Tibial nerve (tissue), 4 donors: ENCODE measurements at regions not wholly inside any gene's neighbourhood (a gene's known extent, or its start where the extent isn't known, plus 50 kb on each side); places are given as distances from the start of the nearest gene placed in this dataset.

Source experiments
- DNase-seq, 2 donors: peaks; one replicate each; pipeline ENCODE4 v3.0.0-alpha.2; 2019; ENCODE audit warnings: low spot score in 2 of 2
- H3K27ac ChIP-seq, 4 donors: fragments of 200-600 bp; sonication (generic) in 3 of 4; one replicate each; pipeline ENCODE4 v1.5.1; 2017 to 2019; ENCODE audit warnings: mild to moderate bottlenecking in 1 of 4
- H3K27me3 ChIP-seq, 2 donors: fragments of 200-600 bp; sonication (generic) in 1 of 2; one replicate each; pipeline versions ENCODE4 v1.5.1 to v1.6.0; 2017 to 2019
- H3K36me3 ChIP-seq, 3 donors: fragments of 200-600 bp; sonication (generic); one replicate each; pipeline ENCODE4 v1.5.1; 2018 to 2019
- H3K4me1 ChIP-seq, 4 donors: fragments of 200-600 bp; sonication (generic) in 3 of 4; one replicate each; pipeline ENCODE4 v1.5.1; 2017 to 2019
- H3K4me3 ChIP-seq, 4 donors: fragments of 200-600 bp; sonication (generic) in 3 of 4; one replicate each; pipeline ENCODE4 v1.5.1; 2017 to 2019; ENCODE audit warnings: mild to moderate bottlenecking in 1 of 4, moderate library complexity in 1 of 4
- H3K9me3 ChIP-seq, 4 donors: fragments of 200-600 bp; sonication (generic) in 3 of 4; one replicate each; pipeline ENCODE4 v1.5.1; 2017 to 2019
- EP300 ChIP-seq, 2 donors: sonication (generic); formaldehyde crosslinking; IDR thresholded peaks; one replicate each; pipeline ENCODE4 v1.6.1; 2017; ENCODE audit warnings: antibody characterized with exemption in 2 of 2, mild to moderate bottlenecking in 1 of 2
- POLR2A ChIP-seq, 2 donors: fragments of 450-650 bp; IDR thresholded peaks; one replicate each; pipeline ENCODE4 v1.6.1; 2017; ENCODE audit warnings: antibody characterized with exemption in 2 of 2, mild to moderate bottlenecking in 2 of 2, moderate library complexity in 2 of 2
- WGBS, 2 donors: methylation state at CpG; one replicate each; pipeline ENCODE4 v1.1.5; 2018; 5-methylcytosine and 5-hydroxymethylcytosine counted together
- TF ChIP-seq, protein P1 (sequence below), 5 experiments: fragments of 200-600 bp in 3 of 5; fragments of 450-650 bp in 2 of 5; sonication (generic) in 3 of 5; IDR thresholded peaks; one replicate each; pipeline ENCODE4 v1.5.1; 2016 to 2019; ENCODE audit warnings: antibody characterized with exemption in 5 of 5, mild to moderate bottlenecking in 3 of 5, moderate library complexity in 2 of 5

DNA sequence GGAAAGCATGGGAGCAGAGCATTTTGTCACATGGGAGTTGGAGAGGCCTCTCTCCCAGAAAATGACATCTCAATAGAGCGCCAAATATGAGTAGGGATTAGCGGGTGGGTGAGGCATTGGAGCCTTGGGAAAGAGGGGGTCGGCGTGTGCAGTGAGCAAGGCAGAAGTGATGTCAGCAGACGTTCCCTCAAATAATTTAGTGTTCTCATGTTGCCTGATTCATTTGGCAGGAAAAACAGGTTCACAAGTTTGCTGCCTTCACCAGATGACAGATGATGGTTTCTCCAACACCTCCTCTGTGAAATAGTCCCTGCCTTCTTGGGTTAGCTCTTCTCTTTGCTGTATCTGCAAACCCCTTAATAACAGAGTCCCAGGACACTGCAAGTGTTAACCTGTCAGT, 118.5 kb upstream of the ARHGAP20 start:
- Histone ChIP-seq H3K4me1 (no peaks in the 10 kb centered on the region), H3K27ac (no peak overlapping the region)

DNA sequence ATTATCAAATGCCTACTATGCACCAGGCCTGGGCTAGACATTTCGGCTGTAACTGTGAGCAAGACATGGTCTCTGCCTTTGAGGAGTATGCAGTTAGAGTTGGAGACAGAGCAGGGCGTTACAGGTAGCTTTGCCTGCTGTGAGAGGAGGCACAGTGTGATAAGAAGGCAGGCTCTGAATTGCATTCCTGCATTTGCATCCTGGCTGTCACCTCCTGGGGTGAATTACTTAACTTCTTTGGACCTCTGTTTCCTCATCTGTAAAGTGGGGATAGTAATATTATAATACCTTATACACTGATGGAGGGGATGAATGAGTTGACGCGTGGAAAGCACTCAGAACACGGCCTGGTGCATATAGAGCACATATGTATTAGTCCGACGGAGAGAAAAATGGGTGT, 118.1 kb upstream of the ARHGAP20 start:
- DNase-seq, result no peak
- H3K27ac ChIP-seq, result no peak overlapping the region
- H3K27me3 ChIP-seq, result no peaks in the 10 kb centered on the region
- TF ChIP-seq EP300 (IDR thresholded peaks at IDR 0.05), result no peak
- TF ChIP-seq, protein P1, sequence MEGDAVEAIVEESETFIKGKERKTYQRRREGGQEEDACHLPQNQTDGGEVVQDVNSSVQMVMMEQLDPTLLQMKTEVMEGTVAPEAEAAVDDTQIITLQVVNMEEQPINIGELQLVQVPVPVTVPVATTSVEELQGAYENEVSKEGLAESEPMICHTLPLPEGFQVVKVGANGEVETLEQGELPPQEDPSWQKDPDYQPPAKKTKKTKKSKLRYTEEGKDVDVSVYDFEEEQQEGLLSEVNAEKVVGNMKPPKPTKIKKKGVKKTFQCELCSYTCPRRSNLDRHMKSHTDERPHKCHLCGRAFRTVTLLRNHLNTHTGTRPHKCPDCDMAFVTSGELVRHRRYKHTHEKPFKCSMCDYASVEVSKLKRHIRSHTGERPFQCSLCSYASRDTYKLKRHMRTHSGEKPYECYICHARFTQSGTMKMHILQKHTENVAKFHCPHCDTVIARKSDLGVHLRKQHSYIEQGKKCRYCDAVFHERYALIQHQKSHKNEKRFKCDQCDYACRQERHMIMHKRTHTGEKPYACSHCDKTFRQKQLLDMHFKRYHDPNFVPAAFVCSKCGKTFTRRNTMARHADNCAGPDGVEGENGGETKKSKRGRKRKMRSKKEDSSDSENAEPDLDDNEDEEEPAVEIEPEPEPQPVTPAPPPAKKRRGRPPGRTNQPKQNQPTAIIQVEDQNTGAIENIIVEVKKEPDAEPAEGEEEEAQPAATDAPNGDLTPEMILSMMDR (IDR thresholded peaks at IDR 0.05), result no peak
- no peak for TF ChIP-seq POLR2A (IDR thresholded peaks at IDR 0.05)
- no peak overlapping the region for H3K4me3 ChIP-seq
- 88 to 98% methylated on average over 7 of the region's 7 CpGs for WGBS, 2 donors
- no peaks in the 10 kb centered on the region for H3K36me3 ChIP-seq
- H3K4me1 ChIP-seq, result no peaks in the 10 kb centered on the region
- no peaks in the 10 kb centered on the region for H3K9me3 ChIP-seq

More for the DNA sequence above, 118.5 kb upstream of the ARHGAP20 start:
- Histone ChIP-seq H3K4me3 (no peak overlapping the region), H3K9me3 (no peaks in the 10 kb centered on the region), H3K36me3 (no peaks in the 10 kb centered on the region), H3K27me3 (no peaks in the 10 kb centered on the region)
- no peak for DNase-seq
- 88% methylated on average over 5 of the region's 5 CpGs for WGBS, 2 donors
- TF ChIP-seq, protein P1 (IDR thresholded peaks at IDR 0.05), result no peak
- no peak for TF ChIP-seq POLR2A (IDR thresholded peaks at IDR 0.05)
- no peak for TF ChIP-seq EP300 (IDR thresholded peaks at IDR 0.05)

DNA sequence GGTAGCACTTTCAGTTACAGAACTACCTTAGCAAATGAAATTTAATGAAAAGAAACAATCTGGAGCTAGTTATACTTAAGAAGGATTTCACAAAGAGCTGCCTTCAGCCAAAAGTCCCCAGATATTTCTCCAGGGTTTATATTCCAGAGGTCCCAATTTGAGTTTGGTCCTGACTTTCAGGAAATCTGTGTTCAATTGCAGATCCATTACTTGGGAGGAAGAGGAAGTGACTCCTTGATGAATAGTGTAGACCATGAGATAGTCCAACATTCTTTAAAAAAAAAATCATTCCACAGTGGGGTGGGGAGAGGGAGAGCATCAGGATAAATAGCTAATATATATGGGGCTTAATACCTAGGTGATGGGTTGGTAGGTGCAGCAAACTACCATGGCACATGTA, 117.6 kb upstream of the ARHGAP20 start:
- H3K27me3 ChIP-seq, result no peaks in the 10 kb centered on the region
- no peaks in the 10 kb centered on the region for H3K36me3 ChIP-seq
- DNase-seq, result no peak
- TF ChIP-seq POLR2A (IDR thresholded peaks at IDR 0.05) (no peak), EP300 (IDR thresholded peaks at IDR 0.05) (no peak)
- TF ChIP-seq, protein P1 (IDR thresholded peaks at IDR 0.05), result no peak
- H3K4me3 ChIP-seq, result no peak overlapping the region
- H3K27ac ChIP-seq, result no peak overlapping the region
- no peaks in the 10 kb centered on the region for H3K9me3 ChIP-seq
- H3K4me1 ChIP-seq, result no peaks in the 10 kb centered on the region

DNA sequence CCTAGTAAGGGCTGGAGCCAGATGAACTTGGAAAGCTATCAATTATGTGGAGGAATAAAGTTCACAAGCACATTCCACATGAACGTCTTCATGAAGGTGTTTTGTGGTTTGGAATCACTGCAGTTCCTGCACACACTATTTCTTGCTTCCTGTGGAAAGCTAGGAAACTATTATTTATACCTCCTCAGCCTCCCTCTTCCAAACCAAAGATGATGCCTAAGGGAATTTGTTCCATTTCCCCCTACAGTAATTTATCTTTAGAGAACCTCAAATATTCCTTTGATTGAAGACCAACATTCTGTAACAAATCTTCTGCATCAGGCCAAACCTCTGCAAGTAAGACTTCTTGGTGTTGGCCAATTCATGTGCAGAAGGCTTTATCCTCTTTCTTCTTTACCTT, 115.8 kb upstream of the ARHGAP20 start:
- DNase-seq, result no peak
- Histone ChIP-seq H3K4me3 (no peak overlapping the region), H3K36me3 (no peaks in the 10 kb centered on the region), H3K4me1 (no peaks in the 10 kb centered on the region), H3K27ac (no peak overlapping the region), H3K9me3 (no peaks in the 10 kb centered on the region), H3K27me3 (no peaks in the 10 kb centered on the region)
- WGBS, 2 donors, result 47 to 48% methylated on average over 1 of the region's 1 CpG
- TF ChIP-seq, protein P1 (IDR thresholded peaks at IDR 0.05), result no peak
- TF ChIP-seq POLR2A (IDR thresholded peaks at IDR 0.05), result no peak
- TF ChIP-seq EP300 (IDR thresholded peaks at IDR 0.05), result no peak

DNA sequence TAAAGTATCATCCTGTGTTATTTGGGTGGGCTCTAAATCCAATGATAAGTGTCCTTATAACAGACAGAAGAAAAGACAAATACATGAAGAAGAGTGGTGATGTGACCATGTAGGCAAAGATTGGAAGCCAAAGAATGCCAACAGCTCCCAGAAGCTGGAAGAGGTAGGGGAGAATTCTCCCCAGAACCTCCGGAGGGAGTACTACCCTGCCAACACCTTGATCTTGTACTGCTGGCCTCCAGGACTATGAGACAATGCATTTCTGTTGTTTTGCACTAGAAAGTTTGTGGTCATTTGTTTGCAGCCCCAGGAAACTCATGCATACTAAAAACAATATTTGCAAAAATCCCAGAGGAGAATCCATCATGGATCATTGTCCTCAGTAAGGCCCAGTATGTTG, 115.0 kb upstream of the ARHGAP20 start:
- Histone ChIP-seq H3K36me3 (no peaks in the 10 kb centered on the region), H3K4me1 (no peaks in the 10 kb centered on the region), H3K4me3 (no peak overlapping the region), H3K9me3 (no peaks in the 10 kb centered on the region), H3K27me3 (no peaks in the 10 kb centered on the region), H3K27ac (no peak overlapping the region)
- 82 to 83% methylated on average over 1 of the region's 1 CpG for WGBS, 2 donors
- TF ChIP-seq POLR2A (IDR thresholded peaks at IDR 0.05) (no peak), EP300 (IDR thresholded peaks at IDR 0.05) (no peak)
- TF ChIP-seq, protein P1 (IDR thresholded peaks at IDR 0.05), result no peak
- no peak for DNase-seq
